Suppressor macrophage treated with lipopolysaccharide for 1 hour (primary cell): ENCODE measurements at regions not wholly inside any gene's neighbourhood (a gene's known extent, or its start where the extent isn't known, plus 50 kb on each side); places are given as distances from the start of the nearest gene placed in this dataset.
A peak's percentile ranks its signal among the peaks of the same experiment; 100 is the strongest.

Experiments used
- DNase-seq, 3 donors: peaks; one replicate each; pipeline ENCODE4 v3.0.0-alpha.2; 2020 to 2022

GRCh38 chr6:71444222-71444621 is 155.6 kb downstream of the OGFRL1 start:
- no peak for DNase-seq

GRCh38 chr6:71446057-71446456 is 157.4 kb downstream of the OGFRL1 start:
- peak in 1 of 3 donors; percentile 7 for DNase-seq

GRCh38 chr6:71446470-71446869 is 157.9 kb downstream of the OGFRL1 start:
- DNase-seq: no peak

- no peak for DNase-seq
Observed at GRCh38 chr6:71452697-71453370, 164.2 kb downstream of the OGFRL1 start.

GRCh38 chr6:71453371-71453706 is 164.7 kb downstream of the OGFRL1 start:
- DNase-seq: no peak

GRCh38 chr6:71454056-71454455 is 165.4 kb downstream of the OGFRL1 start:
- peak; percentile 7 to 30 (median 24) for DNase-seq

GRCh38 chr6:71457929-71458328 is 169.3 kb downstream of the OGFRL1 start:
- no peak for DNase-seq

- DNase-seq: no peak
Observed at GRCh38 chr6:71459162-71459561, 170.6 kb downstream of the OGFRL1 start.

- DNase-seq: no peak
Observed at GRCh38 chr6:71460933-71461332, 172.3 kb downstream of the OGFRL1 start.

- no peak for DNase-seq
Observed at GRCh38 chr6:71463061-71463460, 174.4 kb downstream of the OGFRL1 start.

- no peak for DNase-seq
Observed at GRCh38 chr6:71465096-71465495, 176.5 kb downstream of the OGFRL1 start.

- no peak for DNase-seq
Observed at GRCh38 chr6:71466362-71466761, 177.8 kb downstream of the OGFRL1 start.

GRCh38 chr6:71468038-71468437 is 179.4 kb downstream of the OGFRL1 start:
- no peak for DNase-seq

- DNase-seq: no peak
Observed at GRCh38 chr6:71468841-71469700, 180.5 kb downstream of the OGFRL1 start.

- no peak for DNase-seq
Observed at GRCh38 chr6:71471718-71472117, 183.1 kb downstream of the OGFRL1 start.

GRCh38 chr6:71473926-71474325 is 185.3 kb downstream of the OGFRL1 start:
- peak in 2 of 3 donors; percentile 31 to 56 for DNase-seq

GRCh38 chr6:71474942-71475341 is 186.3 kb downstream of the OGFRL1 start:
- no peak for DNase-seq

GRCh38 chr6:71476371-71476770 is 187.8 kb downstream of the OGFRL1 start:
- no peak for DNase-seq

- DNase-seq: no peak
Observed at GRCh38 chr6:71476872-71477271, 188.3 kb downstream of the OGFRL1 start.

- DNase-seq: peak; percentile 26 to 64 (median 51)
Observed at GRCh38 chr6:71478834-71479541, 190.4 kb downstream of the OGFRL1 start.

- no peak for DNase-seq
Observed at GRCh38 chr6:71480577-71480976, 192.0 kb downstream of the OGFRL1 start.

- peak in 1 of 3 donors; percentile 21 for DNase-seq
Observed at GRCh38 chr6:71481011-71481410, 192.4 kb downstream of the OGFRL1 start.

- DNase-seq: no peak
Observed at GRCh38 chr6:71481801-71482200, 193.2 kb downstream of the OGFRL1 start.

- DNase-seq: no peak
Observed at GRCh38 chr6:71482742-71483141, 194.1 kb downstream of the OGFRL1 start.
